ENCODE measurements at regions not wholly inside any gene's neighbourhood (a gene's known extent, or its start where the extent isn't known, plus 50 kb on each side); places are given as distances from the start of the nearest gene placed in this dataset.

GRCh38 chr5:125384071-125384470 is 637.6 kb upstream of the ZNF608 start:
- ChIA-PET CTCF (no interaction called here), POLR2A (no interaction called here)
- no peak overlapping the region for H3K4me3 ChIP-seq
- H3K27ac ChIP-seq, result no peak overlapping the region
- ATAC-seq (no peak), FAIRE-seq (no peak), DNase-seq (ENCODE audit: low read depth in 1 of 2, low spot score in 1 of 2) (no peak)
- 31% methylated on average over 1 of the region's 1 CpG for WGBS (ENCODE audit: missing lambda C conversion rate)
- H3K9me3 ChIP-seq, result no peaks in the 10 kb centered on the region
- H3K4me2 ChIP-seq, result no peak overlapping the region
- no peak for TF ChIP-seq FOSL2 (IDR thresholded peaks at IDR 0.05)
- no peak for TF ChIP-seq FOSL2 (CRISPR knock-in tag; IDR thresholded peaks at IDR 0.05)
- no peak for TF ChIP-seq JUN (IDR thresholded peaks at IDR 0.05)
- TF ChIP-seq ZSCAN20 (CRISPR knock-in tag; IDR thresholded peaks at IDR 0.05), result no peak
- TF ChIP-seq MAZ (IDR thresholded peaks at IDR 0.05; ENCODE audit: borderline replicate concordance, low read depth, low read length), result no peak
- no peak for TF ChIP-seq GATA3 (IDR thresholded peaks at IDR 0.05; ENCODE audit: borderline replicate concordance)
- H3K4me1 ChIP-seq, result no peaks in the 10 kb centered on the region

GRCh38 chr5:125390326-125390725 is 643.9 kb upstream of the ZNF608 start:
- DNase-seq (ENCODE audit: low read depth in 1 of 2, low spot score in 1 of 2) (no peak), FAIRE-seq (no peak), ATAC-seq (no peak)
- Histone ChIP-seq H3K4me2 (no peak overlapping the region), H3K4me3 (no peak overlapping the region), H3K4me1 (no peaks in the 10 kb centered on the region), H3K27ac (no peak overlapping the region), H3K9me3 (no peaks in the 10 kb centered on the region)
- CTCF ChIA-PET, result no interaction called here
- no peak for TF ChIP-seq MAFK (IDR thresholded peaks at IDR 0.05; ENCODE audit: partially characterized antibody)
- 19% methylated on average over 2 of the region's 2 CpGs for WGBS (ENCODE audit: missing lambda C conversion rate)
- POLR2A ChIA-PET, result no interaction called here

GRCh38 chr5:125393221-125393815 is 646.9 kb upstream of the ZNF608 start:
- no peak for DNase-seq (ENCODE audit: low read depth in 1 of 2, low spot score in 1 of 2)
- TF ChIP-seq RFX5 (IDR thresholded peaks at IDR 0.05), result no peak
- no peak for TF ChIP-seq NR3C1 (IDR thresholded peaks at IDR 0.05)
- TF ChIP-seq HEYL (CRISPR knock-in tag; IDR thresholded peaks at IDR 0.05), result no peak
- TF ChIP-seq POLR2AphosphoS2 (conservative IDR thresholded peaks at IDR 0.05; ENCODE audit: low read length), result no peak
- TF ChIP-seq ZSCAN20 (CRISPR knock-in tag; IDR thresholded peaks at IDR 0.05), result no peak
- no peak for TF ChIP-seq HOXB5 (CRISPR knock-in tag; IDR thresholded peaks at IDR 0.05)
- no peak for TF ChIP-seq ZFP36 (IDR thresholded peaks at IDR 0.05; ENCODE audit: borderline replicate concordance, partially characterized antibody)
- TF ChIP-seq CBX2 (IDR thresholded peaks at IDR 0.05; ENCODE audit: borderline replicate concordance, low read depth), result no peak
- TF ChIP-seq CTCF (IDR thresholded peaks at IDR 0.05), result no peak
- TF ChIP-seq RAD21 (conservative IDR thresholded peaks at IDR 0.05 in 1 of 2, IDR thresholded peaks at IDR 0.05 in 1 of 2), result no peak
- no peak for TF ChIP-seq HMGXB4 (CRISPR knock-in tag; IDR thresholded peaks at IDR 0.05; ENCODE audit: borderline replicate concordance)
- TF ChIP-seq RNF2 (IDR thresholded peaks at IDR 0.05; ENCODE audit: borderline replicate concordance, low read depth), result no peak
- TF ChIP-seq SREBF2 (IDR thresholded peaks at IDR 0.05), result no peak
- TF ChIP-seq BHLHE40 (IDR thresholded peaks at IDR 0.05; ENCODE audit: low read depth, low read length), result no peak
- no peak for TF ChIP-seq FOSL2 (IDR thresholded peaks at IDR 0.05)
- no peak for TF ChIP-seq FOSL2 (CRISPR knock-in tag; IDR thresholded peaks at IDR 0.05)
- FAIRE-seq, result no peak
- Histone ChIP-seq H3K4me2 (no peak overlapping the region), H3K9me3 (no peaks in the 10 kb centered on the region), H3K4me1 (no peaks in the 10 kb centered on the region), H3K4me3 (no peak overlapping the region), H3K27ac (no peak overlapping the region)
- ATAC-seq, result no peak
- POLR2A ChIA-PET, result no interaction called here
- CTCF ChIA-PET, result no interaction called here
